Tibial nerve (tissue), 4 donors: ENCODE measurements at regions not wholly inside any gene's neighbourhood (a gene's known extent, or its start where the extent isn't known, plus 50 kb on each side); places are given as distances from the start of the nearest gene placed in this dataset.

Experiments used
- DNase-seq, 2 donors: peaks; one replicate each; pipeline ENCODE4 v3.0.0-alpha.2; 2019; ENCODE audit warnings: low spot score in 2 of 2
- H3K27ac ChIP-seq, 4 donors: fragments of 200-600 bp; sonication (generic) in 3 of 4; one replicate each; pipeline ENCODE4 v1.5.1; 2017 to 2019; ENCODE audit warnings: mild to moderate bottlenecking in 1 of 4
- H3K27me3 ChIP-seq, 2 donors: fragments of 200-600 bp; sonication (generic) in 1 of 2; one replicate each; pipeline versions ENCODE4 v1.5.1 to v1.6.0; 2017 to 2019
- H3K36me3 ChIP-seq, 3 donors: fragments of 200-600 bp; sonication (generic); one replicate each; pipeline ENCODE4 v1.5.1; 2018 to 2019
- H3K4me1 ChIP-seq, 4 donors: fragments of 200-600 bp; sonication (generic) in 3 of 4; one replicate each; pipeline ENCODE4 v1.5.1; 2017 to 2019
- H3K4me3 ChIP-seq, 4 donors: fragments of 200-600 bp; sonication (generic) in 3 of 4; one replicate each; pipeline ENCODE4 v1.5.1; 2017 to 2019; ENCODE audit warnings: mild to moderate bottlenecking in 1 of 4, moderate library complexity in 1 of 4
- H3K9me3 ChIP-seq, 4 donors: fragments of 200-600 bp; sonication (generic) in 3 of 4; one replicate each; pipeline ENCODE4 v1.5.1; 2017 to 2019
- CTCF ChIP-seq, 5 experiments: fragments of 200-600 bp in 3 of 5; fragments of 450-650 bp in 2 of 5; sonication (generic) in 3 of 5; IDR thresholded peaks; one replicate each; pipeline ENCODE4 v1.5.1; 2016 to 2019; ENCODE audit warnings: antibody characterized with exemption in 5 of 5, mild to moderate bottlenecking in 3 of 5, moderate library complexity in 2 of 5
- EP300 ChIP-seq, 2 donors: sonication (generic); formaldehyde crosslinking; IDR thresholded peaks; one replicate each; pipeline ENCODE4 v1.6.1; 2017; ENCODE audit warnings: antibody characterized with exemption in 2 of 2, mild to moderate bottlenecking in 1 of 2
- POLR2A ChIP-seq, 2 donors: fragments of 450-650 bp; IDR thresholded peaks; one replicate each; pipeline ENCODE4 v1.6.1; 2017; ENCODE audit warnings: antibody characterized with exemption in 2 of 2, mild to moderate bottlenecking in 2 of 2, moderate library complexity in 2 of 2
- WGBS, 2 donors: methylation state at CpG; one replicate each; pipeline ENCODE4 v1.1.5; 2018; 5-methylcytosine and 5-hydroxymethylcytosine counted together

GRCh38 chr12:107159384-107159900 is 66.1 kb upstream of the CRY1 start:
- no peaks in the 10 kb centered on the region for H3K4me1 ChIP-seq
- H3K36me3 ChIP-seq, result no peaks in the 10 kb centered on the region
- no peak for TF ChIP-seq CTCF (IDR thresholded peaks at IDR 0.05)
- TF ChIP-seq POLR2A (IDR thresholded peaks at IDR 0.05), result no peak
- TF ChIP-seq EP300 (IDR thresholded peaks at IDR 0.05), result no peak
- no peaks in the 10 kb centered on the region for H3K9me3 ChIP-seq
- WGBS, 2 donors, result 82 to 89% methylated on average over 2 of the region's 2 CpGs
- no peak overlapping the region for H3K27ac ChIP-seq
- no peak for DNase-seq
- no peak overlapping the region for H3K4me3 ChIP-seq
- no peaks in the 10 kb centered on the region for H3K27me3 ChIP-seq

DNA sequence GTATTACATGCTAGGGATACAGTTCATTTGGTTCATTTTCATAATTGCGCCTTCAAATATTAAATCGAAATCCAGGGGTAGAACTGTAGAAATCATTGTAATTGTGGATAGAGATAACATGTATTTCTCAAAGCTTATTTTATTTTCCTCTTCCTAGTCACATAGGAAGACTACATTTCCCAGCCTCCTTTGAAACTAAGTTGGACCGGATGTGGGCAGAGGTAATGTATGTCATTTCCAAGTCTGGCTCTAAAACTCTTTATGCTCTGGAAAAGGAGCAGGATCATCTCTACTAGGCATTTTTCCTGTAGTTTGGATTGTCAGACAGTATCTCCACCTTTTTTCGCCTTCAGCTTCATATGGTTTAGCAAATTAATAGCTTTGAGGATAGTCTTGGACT is 70.1 kb upstream of the CRY1 start:
- H3K27me3 ChIP-seq, result no peaks in the 10 kb centered on the region
- TF ChIP-seq CTCF (IDR thresholded peaks at IDR 0.05) (no peak), EP300 (IDR thresholded peaks at IDR 0.05) (no peak)
- 81 to 84% methylated on average over 4 of the region's 4 CpGs for WGBS, 2 donors
- H3K9me3 ChIP-seq, result no peaks in the 10 kb centered on the region
- no peaks in the 10 kb centered on the region for H3K36me3 ChIP-seq
- H3K27ac ChIP-seq, result no peak overlapping the region
- H3K4me3 ChIP-seq, result no peak overlapping the region
- no peak for DNase-seq
- no peaks in the 10 kb centered on the region for H3K4me1 ChIP-seq

DNA sequence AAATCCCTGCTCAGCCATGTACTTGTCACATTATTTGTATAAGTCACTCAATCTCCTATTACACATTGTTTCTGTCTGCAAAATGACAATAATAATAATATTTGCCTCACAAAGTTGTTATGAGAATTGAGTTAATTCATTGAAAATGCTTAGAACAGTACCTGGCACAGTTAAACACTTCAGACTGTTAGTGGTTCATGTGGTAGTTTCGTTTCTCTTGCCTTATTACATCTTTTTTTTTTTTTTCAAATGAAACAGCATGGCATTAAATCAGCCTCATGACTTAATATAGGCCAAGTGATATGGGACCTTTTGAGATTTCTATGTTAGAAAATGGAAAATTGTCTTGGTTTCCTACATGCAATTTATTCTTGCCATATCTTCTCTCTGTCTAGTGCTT is 71.0 kb upstream of the CRY1 start:
- no peaks in the 10 kb centered on the region for H3K36me3 ChIP-seq
- H3K4me1 ChIP-seq, result no peaks in the 10 kb centered on the region
- no peaks in the 10 kb centered on the region for H3K27me3 ChIP-seq
- H3K9me3 ChIP-seq, result no peaks in the 10 kb centered on the region
- no peak for TF ChIP-seq POLR2A (IDR thresholded peaks at IDR 0.05)
- no peak for TF ChIP-seq CTCF (IDR thresholded peaks at IDR 0.05)
- TF ChIP-seq EP300 (IDR thresholded peaks at IDR 0.05), result no peak
- H3K27ac ChIP-seq, result no peak overlapping the region
- 67 to 80% methylated on average over 1 of the region's 1 CpG for WGBS, 2 donors
- no peak overlapping the region for H3K4me3 ChIP-seq
- DNase-seq, result no peak

- DNase-seq, result no peak
- Histone ChIP-seq H3K36me3 (no peaks in the 10 kb centered on the region), H3K4me1 (no peaks in the 10 kb centered on the region), H3K27ac (no peak overlapping the region), H3K9me3 (no peaks in the 10 kb centered on the region), H3K27me3 (no peaks in the 10 kb centered on the region), H3K4me3 (no peak overlapping the region)
- WGBS, 2 donors, result 83 to 85% methylated on average over 1 of the region's 1 CpG
- TF ChIP-seq CTCF (IDR thresholded peaks at IDR 0.05), result no peak
- TF ChIP-seq POLR2A (IDR thresholded peaks at IDR 0.05), result no peak
- TF ChIP-seq EP300 (IDR thresholded peaks at IDR 0.05), result no peak
Observed at GRCh38 chr12:107165581-107165980, 72.2 kb upstream of the CRY1 start.

- no peak overlapping the region for H3K27ac ChIP-seq
Observed at GRCh38 chr12:107167756-107168155, 74.4 kb upstream of the CRY1 start.

More at GRCh38 chr12:107167756-107168155, 74.4 kb upstream of the CRY1 start:
- TF ChIP-seq CTCF (IDR thresholded peaks at IDR 0.05) (no peak), EP300 (IDR thresholded peaks at IDR 0.05) (no peak), POLR2A (IDR thresholded peaks at IDR 0.05) (no peak)
- Histone ChIP-seq H3K36me3 (no peaks in the 10 kb centered on the region), H3K27me3 (peaks cover 0 to 5% of the 10 kb centered on the region in 2 donors), H3K4me3 (no peak overlapping the region), H3K9me3 (no peaks in the 10 kb centered on the region), H3K4me1 (no peaks in the 10 kb centered on the region)
- DNase-seq, result no peak
- 28 to 54% methylated on average over 3 of the region's 3 CpGs for WGBS, 2 donors
